CD4-positive, CD25-positive, alpha-beta regulatory T cell (primary cell): ENCODE measurements at regions not wholly inside any gene's neighbourhood (a gene's known extent, or its start where the extent isn't known, plus 50 kb on each side); places are given as distances from the start of the nearest gene placed in this dataset.
"Not testable (repeated sequence)": the region's sequence is repeated elsewhere in the genome, so short reads cannot be mapped to it uniquely, and the experiment has no call there.

Experiments
- ATAC-seq, 2 donors: fragments of 150-1000 bp; cut with Tn5 transposase; one replicate each; pipeline ENCODE4 v1.10.0; 2021; ENCODE audit warnings: low read depth in 2 of 2, moderate number of reproducible peaks in 2 of 2, moderate library complexity in 1 of 2
- DNase-seq, 3 donors: peaks; one replicate each; pipeline versions ENCODE4 v3.0.0 to v3.0.0-alpha.2; 2012 to 2022; ENCODE audit warnings: mixed read lengths in 1 of 3
- H3K27ac ChIP-seq: one replicate; pipeline ENCODE4 v1.7.0; 2013; ENCODE audit warnings: mild to moderate bottlenecking, low read length; ENCODE audit not compliant: insufficient read depth, poor library complexity, severe bottlenecking
- H3K27me3 ChIP-seq: one replicate; pipeline ENCODE4 v1.7.0; 2013; ENCODE audit warnings: low read length; ENCODE audit not compliant: control insufficient read depth, insufficient read depth
- H3K36me3 ChIP-seq: one replicate; pipeline ENCODE4 v1.7.0; 2013; ENCODE audit warnings: mild to moderate bottlenecking, low read length, moderate library complexity; ENCODE audit not compliant: control insufficient read depth, insufficient read depth
- H3K4me1 ChIP-seq: 2 replicates; pipeline ENCODE4 v1.7.0; 2013; ENCODE audit warnings: mild to moderate bottlenecking, low read length; ENCODE audit not compliant: insufficient read depth, control insufficient read depth, poor library complexity, severe bottlenecking
- H3K4me3 ChIP-seq: one replicate; pipeline ENCODE4 v1.7.0; 2013; ENCODE audit warnings: low read depth, mild to moderate bottlenecking, low read length, moderate library complexity
- H3K9me3 ChIP-seq, 2 experiments: 1 replicate in 1 of 2; 2 replicates in 1 of 2; pipeline ENCODE4 v1.7.0; 2013; ENCODE audit warnings: low read length in 2 of 2, mild to moderate bottlenecking in 1 of 2, moderate library complexity in 1 of 2; ENCODE audit not compliant: control insufficient read depth in 2 of 2
- H3K27ac Mint-ChIP-seq, 3 donors: one replicate each; pipeline ENCODE4 v1.8.0; 2020 to 2022; ENCODE audit warnings: mild to moderate bottlenecking in 3 of 3, mixed read lengths in 3 of 3, moderate library complexity in 2 of 3
- H3K27me3 Mint-ChIP-seq: one replicate; pipeline ENCODE4 v1.8.0; 2022; ENCODE audit warnings: mild to moderate bottlenecking, mixed read lengths
- H3K36me3 Mint-ChIP-seq: one replicate; pipeline ENCODE4 v1.8.0; 2020; ENCODE audit warnings: mixed read lengths
- H3K4me1 Mint-ChIP-seq, 4 donors: one replicate each; pipeline ENCODE4 v1.8.0; 2020 to 2022; ENCODE audit warnings: mixed read lengths in 4 of 4, mild to moderate bottlenecking in 1 of 4
- H3K4me3 Mint-ChIP-seq, 4 donors: one replicate each; pipeline ENCODE4 v1.8.0; 2020 to 2022; ENCODE audit warnings: mild to moderate bottlenecking in 4 of 4, mixed read lengths in 4 of 4, moderate library complexity in 3 of 4
- H3K9me3 Mint-ChIP-seq, 7 donors: one replicate each; pipeline ENCODE4 v1.8.0; 2020 to 2022; ENCODE audit warnings: mixed read lengths in 7 of 7, mild to moderate bottlenecking in 3 of 7, moderate library complexity in 2 of 7

DNA sequence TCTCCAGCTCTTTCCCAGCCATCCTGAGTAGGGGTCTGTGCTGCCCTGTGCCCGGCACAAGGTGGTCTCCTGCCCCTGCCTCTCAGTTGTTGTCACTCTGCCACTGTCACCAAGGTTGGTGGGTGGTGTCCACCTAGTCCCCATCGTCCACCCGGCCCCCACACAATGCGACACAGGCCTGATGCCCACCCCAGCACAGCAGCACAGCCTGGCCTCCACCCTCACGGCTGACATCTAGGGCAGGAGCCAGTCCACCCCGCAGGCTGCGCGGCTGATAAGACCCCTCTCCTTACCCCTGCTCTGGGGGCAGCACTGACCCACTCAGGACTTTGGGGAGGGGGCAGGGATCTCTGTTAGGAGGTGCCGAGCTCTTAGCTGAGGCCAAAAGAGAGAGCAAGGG lies 198.3 kb downstream of the LIPI start:
- H3K4me1 ChIP-seq = no peaks in the 10 kb centered on the region
- no peak overlapping the region for H3K27ac Mint-ChIP-seq
- H3K4me3 ChIP-seq = no peak overlapping the region
- no peaks in the 10 kb centered on the region for H3K27me3 Mint-ChIP-seq
- peaks cover 0 to 2% (median 0%) of the 10 kb centered on the region in 7 donors for H3K9me3 Mint-ChIP-seq
- no peaks in the 10 kb centered on the region for H3K36me3 ChIP-seq
- ATAC-seq (no peak), DNase-seq (no peak)
- H3K4me1 Mint-ChIP-seq = no peaks in the 10 kb centered on the region
- H3K9me3 ChIP-seq = no peaks in the 10 kb centered on the region
- no peaks in the 10 kb centered on the region for H3K36me3 Mint-ChIP-seq
- no peaks in the 10 kb centered on the region for H3K27me3 ChIP-seq
- no peak overlapping the region for H3K27ac ChIP-seq
- no peak overlapping the region for H3K4me3 Mint-ChIP-seq

- not testable (repeated sequence) for H3K9me3 ChIP-seq, H3K9me3 Mint-ChIP-seq, H3K4me1 ChIP-seq, H3K27me3 Mint-ChIP-seq, H3K27ac ChIP-seq, H3K27me3 ChIP-seq, H3K4me3 Mint-ChIP-seq, H3K4me1 Mint-ChIP-seq, DNase-seq, H3K36me3 ChIP-seq, H3K36me3 Mint-ChIP-seq, ATAC-seq, H3K4me3 ChIP-seq, H3K27ac Mint-ChIP-seq
Observed at GRCh38 chr21:14011751-14012150, 199.0 kb downstream of the LIPI start.

GRCh38 chr21:14011149-14011548 lies 199.6 kb downstream of the LIPI start:
- not testable (repeated sequence) for ATAC-seq, H3K27me3 ChIP-seq, H3K4me1 ChIP-seq, H3K4me3 Mint-ChIP-seq, H3K36me3 Mint-ChIP-seq, H3K9me3 Mint-ChIP-seq, H3K27ac ChIP-seq, H3K36me3 ChIP-seq, H3K27me3 Mint-ChIP-seq, DNase-seq, H3K4me1 Mint-ChIP-seq, H3K4me3 ChIP-seq, H3K27ac Mint-ChIP-seq, H3K9me3 ChIP-seq

GRCh38 chr21:14010729-14011128 lies 200.0 kb downstream of the LIPI start:
- no peak overlapping the region for H3K27ac Mint-ChIP-seq
- no peaks in the 10 kb centered on the region for H3K27me3 Mint-ChIP-seq

DNA sequence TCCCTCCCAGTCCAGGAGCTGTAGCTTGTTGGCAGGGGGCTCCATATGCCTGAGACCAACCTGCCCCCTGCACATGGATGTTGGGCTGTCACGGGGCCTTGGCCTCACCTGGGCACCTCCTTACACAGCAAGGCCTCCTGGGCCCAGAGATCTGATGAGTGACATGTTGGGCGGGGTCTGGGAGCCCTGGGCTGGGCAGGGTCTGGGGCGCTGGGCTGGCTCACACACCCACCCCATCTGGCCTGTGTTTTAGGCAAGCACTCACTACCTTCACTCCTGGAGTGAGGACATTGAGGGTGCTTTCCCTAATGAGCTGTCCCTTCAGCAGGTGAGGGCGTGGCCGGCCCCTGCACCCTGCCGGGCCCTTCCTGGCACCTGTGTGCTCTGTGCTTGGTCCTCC lies 200.8 kb downstream of the LIPI start:
- H3K9me3 ChIP-seq, ATAC-seq, H3K36me3 Mint-ChIP-seq, H3K27ac Mint-ChIP-seq, H3K4me1 Mint-ChIP-seq, H3K27ac ChIP-seq, H3K4me3 Mint-ChIP-seq, H3K27me3 ChIP-seq, H3K4me1 ChIP-seq, H3K36me3 ChIP-seq, H3K27me3 Mint-ChIP-seq, DNase-seq, H3K9me3 Mint-ChIP-seq, H3K4me3 ChIP-seq: not testable (repeated sequence)

More at GRCh38 chr21:14010729-14011128, 200.0 kb downstream of the LIPI start:
- no peaks in the 10 kb centered on the region for H3K9me3 ChIP-seq
- no peak overlapping the region for H3K4me3 ChIP-seq
- ATAC-seq (no peak), DNase-seq (no peak)
- no peak overlapping the region for H3K4me3 Mint-ChIP-seq
- no peaks in the 10 kb centered on the region for H3K27me3 ChIP-seq
- H3K9me3 Mint-ChIP-seq = peaks cover 0 to 3% (median 0%) of the 10 kb centered on the region in 7 donors
- H3K4me1 ChIP-seq = no peaks in the 10 kb centered on the region
- no peaks in the 10 kb centered on the region for H3K36me3 ChIP-seq
- no peaks in the 10 kb centered on the region for H3K4me1 Mint-ChIP-seq
- no peaks in the 10 kb centered on the region for H3K36me3 Mint-ChIP-seq
- no peak overlapping the region for H3K27ac ChIP-seq

GRCh38 chr21:14009238-14009981 lies 201.3 kb downstream of the LIPI start:
- not testable (repeated sequence) for H3K9me3 Mint-ChIP-seq, H3K4me1 ChIP-seq, H3K27me3 ChIP-seq, H3K4me1 Mint-ChIP-seq, H3K9me3 ChIP-seq, H3K36me3 ChIP-seq, H3K4me3 Mint-ChIP-seq, ATAC-seq, H3K27ac ChIP-seq, DNase-seq, H3K27me3 Mint-ChIP-seq, H3K27ac Mint-ChIP-seq, H3K36me3 Mint-ChIP-seq, H3K4me3 ChIP-seq

DNA sequence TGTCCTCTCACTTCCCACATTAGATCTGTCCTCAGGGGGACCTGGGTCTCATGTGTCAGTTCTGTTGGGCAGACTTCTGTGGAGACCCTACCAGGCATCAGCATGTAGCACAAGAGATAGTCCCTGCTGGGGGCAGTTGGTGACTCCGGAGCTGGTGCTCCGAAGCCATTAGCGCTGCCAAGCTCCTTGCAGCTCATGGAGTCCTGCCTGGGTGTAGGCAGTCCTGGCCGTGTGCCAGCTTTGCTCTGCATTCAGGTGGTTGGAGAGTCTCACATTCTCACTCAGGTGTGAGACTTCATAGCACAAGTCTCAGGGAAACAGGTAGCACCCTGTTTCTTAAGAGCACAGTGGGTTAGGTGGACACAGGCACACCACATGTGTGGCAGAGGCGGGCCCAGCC lies 202.3 kb downstream of the LIPI start:
- H3K27ac ChIP-seq, ATAC-seq, H3K36me3 Mint-ChIP-seq, H3K9me3 ChIP-seq, H3K9me3 Mint-ChIP-seq, H3K4me1 ChIP-seq, DNase-seq, H3K27me3 Mint-ChIP-seq, H3K4me3 ChIP-seq, H3K36me3 ChIP-seq, H3K27ac Mint-ChIP-seq, H3K4me1 Mint-ChIP-seq, H3K4me3 Mint-ChIP-seq, H3K27me3 ChIP-seq: not testable (repeated sequence)

- H3K4me1 Mint-ChIP-seq, H3K9me3 Mint-ChIP-seq, DNase-seq, H3K27me3 ChIP-seq, H3K27ac ChIP-seq, H3K36me3 Mint-ChIP-seq, ATAC-seq, H3K4me3 Mint-ChIP-seq, H3K27ac Mint-ChIP-seq, H3K4me1 ChIP-seq, H3K27me3 Mint-ChIP-seq, H3K4me3 ChIP-seq, H3K9me3 ChIP-seq, H3K36me3 ChIP-seq: not testable (repeated sequence)
Observed at GRCh38 chr21:14008006-14008405, 202.7 kb downstream of the LIPI start.
